OCI-LY1 (cell line): ENCODE measurements at regions not wholly inside any gene's neighbourhood (a gene's known extent, or its start where the extent isn't known, plus 50 kb on each side); places are given as distances from the start of the nearest gene placed in this dataset.
"Not testable (repeated sequence)": the region's sequence is repeated elsewhere in the genome, so short reads cannot be mapped to it uniquely, and the experiment has no call there.

Experiments used
- H2AFZ ChIP-seq: fragments of 200-600 bp; sonication (generic), shearing (Covaris generic); 2 replicates; pipeline ENCODE4 v1.6.0; 2014; ENCODE audit warnings: antibody characterized with exemption, mild to moderate bottlenecking, low read length
- H3F3A ChIP-seq: fragments of 200-600 bp; sonication (generic), shearing (Covaris generic); 2 replicates; pipeline ENCODE4 v1.6.0; 2014; ENCODE audit warnings: mild to moderate bottlenecking, antibody characterized with exemption, low read length, moderate library complexity; ENCODE audit not compliant: insufficient read depth
- H3K27ac ChIP-seq: fragments of 200-600 bp; sonication (generic); 2 replicates; pipeline ENCODE4 v1.5.1; 2014; ENCODE audit warnings: low read length, mixed run types, mild to moderate bottlenecking, low read depth; ENCODE audit not compliant: poor library complexity, severe bottlenecking
- H3K27me3 ChIP-seq: fragments of 200-600 bp; sonication (generic); 2 replicates; pipeline ENCODE4 v1.6.0; 2014; ENCODE audit warnings: antibody characterized with exemption, mild to moderate bottlenecking, low read length, moderate library complexity; ENCODE audit not compliant: insufficient read depth
- H3K36me3 ChIP-seq: fragments of 200-600 bp; sonication (generic); 2 replicates; pipeline ENCODE4 v1.6.1; 2014; ENCODE audit warnings: mild to moderate bottlenecking, antibody characterized with exemption, low read length, moderate library complexity, mixed read lengths; ENCODE audit not compliant: insufficient read depth
- H3K4me1 ChIP-seq: fragments of 200-600 bp; sonication (generic); 2 replicates; pipeline ENCODE4 v1.5.1; 2014; ENCODE audit warnings: mild to moderate bottlenecking, low read length, moderate library complexity; ENCODE audit not compliant: insufficient read depth, severe bottlenecking
- H3K4me2 ChIP-seq: fragments of 200-600 bp; sonication (generic), shearing (Covaris generic); 2 replicates; pipeline ENCODE4 v1.6.1; 2014; ENCODE audit warnings: low read length
- H3K4me3 ChIP-seq: fragments of 200-600 bp; sonication (generic); 2 replicates; pipeline ENCODE4 v1.5.1; 2014; ENCODE audit warnings: low read length, low read depth, mild to moderate bottlenecking, mixed read lengths; ENCODE audit not compliant: poor library complexity, severe bottlenecking
- H3K79me2 ChIP-seq: fragments of 200-600 bp; shearing (Covaris generic); 2 replicates; pipeline ENCODE4 v1.6.1; 2016; ENCODE audit warnings: mixed run types, low read length, mixed read lengths; ENCODE audit not compliant: insufficient read depth
- H3K9ac ChIP-seq: fragments of 200-600 bp; sonication (generic), shearing (Covaris generic); 2 replicates; pipeline ENCODE4 v1.6.1; 2014; ENCODE audit warnings: mild to moderate bottlenecking, low read length, mixed read lengths
- H3K9me2 ChIP-seq: fragments of 200-600 bp; sonication (generic), shearing (Covaris generic); 2 replicates; pipeline ENCODE4 v1.6.1; 2014; ENCODE audit warnings: low read depth, mild to moderate bottlenecking, low read length, mixed read lengths
- H3K9me3 ChIP-seq: fragments of 200-600 bp; shearing (Covaris generic); 2 replicates; pipeline ENCODE4 v1.6.1; 2014; ENCODE audit warnings: low read length, mixed read lengths
- H4K20me1 ChIP-seq: fragments of 200-600 bp; sonication (generic), shearing (Covaris generic); 2 replicates; pipeline ENCODE4 v1.6.0; 2016; ENCODE audit warnings: mild to moderate bottlenecking, low read length; ENCODE audit not compliant: insufficient read depth
- EZH2 ChIP-seq: fragments of 200-600 bp; sonication (generic), shearing (Covaris generic); IDR thresholded peaks from 2 replicates; pipeline ENCODE4 v1.8.0; 2017; ENCODE audit warnings: borderline replicate concordance, mixed run types, mild to moderate bottlenecking, antibody characterized with exemption, low read length, moderate library complexity, mixed read lengths
- TF ChIP-seq, protein P1 (sequence below): fragments of 200-600 bp; sonication (generic), shearing (Covaris generic); IDR thresholded peaks from 2 replicates; pipeline ENCODE4 v1.5.1; 2017; ENCODE audit warnings: mild to moderate bottlenecking, antibody characterized with exemption, low read length, moderate library complexity, mixed read lengths

DNA sequence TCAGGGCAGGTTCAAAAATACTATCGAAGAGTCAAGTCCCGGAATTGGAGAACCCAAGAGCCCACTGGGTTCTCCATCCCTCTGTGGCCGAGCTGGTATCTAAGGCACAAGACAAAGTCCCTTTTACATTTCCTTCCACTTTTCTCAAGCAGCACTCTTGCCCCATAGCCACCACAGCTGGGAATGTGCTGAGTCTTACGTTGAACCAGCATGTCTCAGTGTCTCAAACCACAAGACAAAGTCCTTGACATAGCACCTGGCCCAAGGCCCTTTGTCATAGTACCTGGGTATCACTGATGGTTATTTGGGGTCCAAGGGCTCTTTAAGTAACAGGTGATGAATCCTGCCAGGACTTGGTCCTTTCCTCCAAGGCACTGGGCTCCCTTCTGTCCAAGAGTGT lies 210.2 kb upstream of the IRS4 start:
- H2AFZ ChIP-seq: no peak overlapping the region
- no peaks in the 10 kb centered on the region for H3K4me1 ChIP-seq
- no peak overlapping the region for H3K27ac ChIP-seq
- H3K9me2 ChIP-seq: no peaks in the 10 kb centered on the region
- H3K9me3 ChIP-seq: no peaks in the 10 kb centered on the region
- H3K79me2 ChIP-seq: no peaks in the 10 kb centered on the region
- no peak for TF ChIP-seq EZH2
- TF ChIP-seq, protein P1, sequence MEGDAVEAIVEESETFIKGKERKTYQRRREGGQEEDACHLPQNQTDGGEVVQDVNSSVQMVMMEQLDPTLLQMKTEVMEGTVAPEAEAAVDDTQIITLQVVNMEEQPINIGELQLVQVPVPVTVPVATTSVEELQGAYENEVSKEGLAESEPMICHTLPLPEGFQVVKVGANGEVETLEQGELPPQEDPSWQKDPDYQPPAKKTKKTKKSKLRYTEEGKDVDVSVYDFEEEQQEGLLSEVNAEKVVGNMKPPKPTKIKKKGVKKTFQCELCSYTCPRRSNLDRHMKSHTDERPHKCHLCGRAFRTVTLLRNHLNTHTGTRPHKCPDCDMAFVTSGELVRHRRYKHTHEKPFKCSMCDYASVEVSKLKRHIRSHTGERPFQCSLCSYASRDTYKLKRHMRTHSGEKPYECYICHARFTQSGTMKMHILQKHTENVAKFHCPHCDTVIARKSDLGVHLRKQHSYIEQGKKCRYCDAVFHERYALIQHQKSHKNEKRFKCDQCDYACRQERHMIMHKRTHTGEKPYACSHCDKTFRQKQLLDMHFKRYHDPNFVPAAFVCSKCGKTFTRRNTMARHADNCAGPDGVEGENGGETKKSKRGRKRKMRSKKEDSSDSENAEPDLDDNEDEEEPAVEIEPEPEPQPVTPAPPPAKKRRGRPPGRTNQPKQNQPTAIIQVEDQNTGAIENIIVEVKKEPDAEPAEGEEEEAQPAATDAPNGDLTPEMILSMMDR: no peak
- H3K36me3 ChIP-seq: no peaks in the 10 kb centered on the region
- H3K4me3 ChIP-seq: no peak overlapping the region
- no peak overlapping the region for H3K9ac ChIP-seq
- H4K20me1 ChIP-seq: no peaks in the 10 kb centered on the region
- no peak overlapping the region for H3K4me2 ChIP-seq
- no peaks in the 10 kb centered on the region for H3F3A ChIP-seq
- H3K27me3 ChIP-seq: no peaks in the 10 kb centered on the region

DNA sequence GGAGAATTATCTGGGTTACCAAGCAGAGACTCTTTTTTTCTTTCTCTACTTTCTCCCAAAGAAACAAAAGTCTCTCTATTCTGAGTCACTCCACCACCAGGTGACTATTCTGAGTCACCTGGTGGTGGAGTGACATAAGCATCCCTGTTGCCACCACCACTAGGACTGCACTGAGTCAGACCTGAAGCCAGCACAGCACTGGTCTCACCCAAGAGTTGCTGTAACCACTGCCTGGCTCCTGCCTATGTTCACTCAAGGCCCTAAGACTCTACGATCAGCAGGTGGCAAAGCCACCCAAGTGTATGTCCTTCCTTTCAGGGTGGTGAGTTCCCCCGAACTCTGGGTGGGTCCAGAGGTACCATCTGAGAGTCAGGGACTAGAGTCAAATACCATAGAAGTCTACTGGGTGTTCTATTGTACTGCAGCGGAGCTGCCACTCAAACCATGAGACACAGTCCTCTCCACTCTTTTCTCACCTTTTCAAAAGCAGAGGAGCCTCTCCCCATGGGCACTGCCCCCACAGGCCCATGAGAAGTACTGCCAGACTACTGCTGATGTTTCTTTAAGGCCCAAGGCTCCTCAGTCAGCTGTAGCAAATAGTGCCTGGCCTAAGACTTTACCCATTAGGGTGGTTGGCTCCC lies 209.6 kb upstream of the IRS4 start:
- no peak overlapping the region for H3K4me2 ChIP-seq
- H2AFZ ChIP-seq: no peak overlapping the region
- H3K9me3 ChIP-seq: no peaks in the 10 kb centered on the region
- H3K9me2 ChIP-seq: no peaks in the 10 kb centered on the region
- H3K79me2 ChIP-seq: no peaks in the 10 kb centered on the region
- TF ChIP-seq, protein P1: no peak
- TF ChIP-seq EZH2: no peak
- no peaks in the 10 kb centered on the region for H3K27me3 ChIP-seq
- H3K9ac ChIP-seq: no peak overlapping the region
- no peaks in the 10 kb centered on the region for H4K20me1 ChIP-seq
- no peaks in the 10 kb centered on the region for H3F3A ChIP-seq
- H3K4me1 ChIP-seq: no peaks in the 10 kb centered on the region
- no peak overlapping the region for H3K4me3 ChIP-seq
- no peak overlapping the region for H3K27ac ChIP-seq
- H3K36me3 ChIP-seq: no peaks in the 10 kb centered on the region

DNA sequence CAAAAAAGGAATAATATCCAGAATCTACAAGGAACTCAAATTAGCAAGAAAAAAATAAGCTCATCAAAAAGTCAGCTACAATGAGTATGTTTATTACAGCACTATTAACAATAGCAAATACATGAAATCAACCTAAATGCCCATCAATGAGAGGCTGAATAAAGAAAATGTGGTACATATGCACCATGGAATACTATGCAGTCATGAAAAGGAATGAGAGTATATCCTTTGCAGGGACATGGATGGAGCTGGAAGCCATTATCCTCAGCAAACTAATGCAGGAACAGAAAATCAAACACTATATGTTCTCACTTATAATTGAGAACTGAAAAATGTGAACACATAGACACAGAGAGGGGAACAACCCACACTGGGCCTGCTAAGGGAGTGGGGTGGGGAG lies 178.4 kb upstream of the IRS4 start:
- Histone ChIP-seq H3K27me3 (no peaks in the 10 kb centered on the region), H3K9me2 (no peaks in the 10 kb centered on the region), H3K4me3 (no peak overlapping the region), H3K4me2 (no peak overlapping the region), H3K4me1 (no peaks in the 10 kb centered on the region), H3K36me3 (no peaks in the 10 kb centered on the region), H3K9ac (no peak overlapping the region), H3F3A (no peaks in the 10 kb centered on the region), H3K27ac (no peak overlapping the region), H3K9me3 (no peaks in the 10 kb centered on the region), H2AFZ (no peak overlapping the region), H4K20me1 (no peaks in the 10 kb centered on the region), H3K79me2 (no peaks in the 10 kb centered on the region)
- TF ChIP-seq, protein P1: no peak
- no peak for TF ChIP-seq EZH2

DNA sequence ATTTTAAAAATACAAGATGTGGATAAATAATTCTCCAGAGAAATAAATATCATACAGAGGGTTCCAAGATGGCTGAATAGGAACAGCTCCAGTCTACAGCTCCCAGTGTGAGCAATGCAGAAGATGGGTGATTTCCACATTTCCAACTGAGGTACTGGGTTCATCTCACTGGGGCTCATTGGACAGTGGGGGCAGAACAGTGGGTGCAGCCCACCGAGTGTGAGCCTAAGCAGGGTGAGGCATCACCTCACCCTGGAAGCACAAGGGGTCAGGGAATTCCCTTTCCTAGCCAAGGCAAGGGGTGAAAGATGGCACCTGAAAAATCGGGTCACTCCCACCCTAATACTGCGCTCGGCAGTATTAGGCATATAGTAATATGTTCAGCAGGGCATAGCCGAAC lies 167.5 kb upstream of the IRS4 start:
- not testable (repeated sequence) for H3K36me3 ChIP-seq, H3K9me3 ChIP-seq, H3F3A ChIP-seq, H4K20me1 ChIP-seq, H3K4me1 ChIP-seq, H3K4me2 ChIP-seq, H2AFZ ChIP-seq, H3K9me2 ChIP-seq, H3K27ac ChIP-seq, H3K79me2 ChIP-seq, H3K4me3 ChIP-seq, H3K9ac ChIP-seq, H3K27me3 ChIP-seq
